ENCODE measurements at regions not wholly inside any gene's neighbourhood (a gene's known extent, or its start where the extent isn't known, plus 50 kb on each side); places are given as distances from the start of the nearest gene placed in this dataset.

- WGBS = 98% methylated on average over 6 of the region's 6 CpGs
- Histone ChIP-seq H3K4me3 (no peak overlapping the region), H3K9me3 (no peaks in the 10 kb centered on the region), H3K4me1 (no peaks in the 10 kb centered on the region), H3K27ac (replicated peaks in 1 of 4) (no peak overlapping the region), H3K36me3 (no peaks in the 10 kb centered on the region), H3K27me3 (no peaks in the 10 kb centered on the region)
- intact Hi-C loops (cut with DNase I) = no loop called here
- TF ChIP-seq POLR2A (IDR thresholded peaks at IDR 0.05; ENCODE audit: low read depth) (no peak), POLR2AphosphoS5 (IDR thresholded peaks at IDR 0.05) (no peak), CTCF (IDR thresholded peaks at IDR 0.05) (no peak), EP300 (IDR thresholded peaks at IDR 0.05) (no peak)
- DNase-seq (ENCODE audit: extremely low spot score) = no peak
These were observed 132.1 kb downstream of the HSD17B3 start for GRCh38 chr9:96169901-96170300.

- Histone ChIP-seq H3K9me3 (no peaks in the 10 kb centered on the region), H3K27me3 (no peaks in the 10 kb centered on the region), H3K4me3 (no peak overlapping the region), H3K27ac (replicated peaks in 1 of 4) (no peak overlapping the region), H3K36me3 (no peaks in the 10 kb centered on the region), H3K4me1 (no peaks in the 10 kb centered on the region)
- intact Hi-C loops (cut with DNase I) = no loop called here
- 60% methylated on average over 15 of the region's 15 CpGs for WGBS
- TF ChIP-seq CTCF (IDR thresholded peaks at IDR 0.05) (no peak), POLR2A (IDR thresholded peaks at IDR 0.05; ENCODE audit: low read depth) (no peak), EP300 (IDR thresholded peaks at IDR 0.05) (no peak), POLR2AphosphoS5 (IDR thresholded peaks at IDR 0.05) (no peak)
- no peak for DNase-seq (ENCODE audit: extremely low spot score)
These were observed 132.5 kb downstream of the HSD17B3 start for GRCh38 chr9:96169484-96169883.

- 98% methylated on average over 10 of the region's 10 CpGs for WGBS
- DNase-seq (ENCODE audit: extremely low spot score) = no peak
- no peak overlapping the region for H3K27ac ChIP-seq (replicated peaks in 1 of 4)
These were observed 133.1 kb downstream of the HSD17B3 start for GRCh38 chr9:96168882-96169281.

GRCh38 chr9:96167011-96167410 is 135.0 kb downstream of the HSD17B3 start:
- H3K4me3 ChIP-seq = no peak overlapping the region
- TF ChIP-seq EP300 (IDR thresholded peaks at IDR 0.05) = no peak
- H3K4me1 ChIP-seq = no peaks in the 10 kb centered on the region
- H3K36me3 ChIP-seq = no peaks in the 10 kb centered on the region
- H3K27ac ChIP-seq (replicated peaks in 1 of 4) = no peak overlapping the region
- WGBS = 98% methylated on average over 12 of the region's 15 CpGs
- intact Hi-C loops (cut with DNase I) = no loop called here
- DNase-seq (ENCODE audit: extremely low spot score) = no peak
- no peaks in the 10 kb centered on the region for H3K27me3 ChIP-seq
- H3K9me3 ChIP-seq = no peaks in the 10 kb centered on the region

More at GRCh38 chr9:96168882-96169281, 133.1 kb downstream of the HSD17B3 start:
- H3K9me3 ChIP-seq = no peaks in the 10 kb centered on the region
- TF ChIP-seq CTCF (IDR thresholded peaks at IDR 0.05) = no peak
- H3K4me1 ChIP-seq = no peaks in the 10 kb centered on the region
- no peak overlapping the region for H3K4me3 ChIP-seq
- H3K27me3 ChIP-seq = no peaks in the 10 kb centered on the region
- no peaks in the 10 kb centered on the region for H3K36me3 ChIP-seq
- intact Hi-C loops (cut with DNase I) = no loop called here

- Histone ChIP-seq H3K9me3 (peaks cover 0 to 8% (median 6%) of the 10 kb centered on the region in 4 donors), H3K4me3 (no peak overlapping the region), H3K4me1 (peaks cover 0 to 4% (median 0%) of the 10 kb centered on the region in 4 donors), H3K36me3 (no peaks in the 10 kb centered on the region), H3K27ac (replicated peaks in 1 of 4) (no peak overlapping the region), H3K27me3 (no peaks in the 10 kb centered on the region)
- no peak for DNase-seq (ENCODE audit: extremely low spot score)
- intact Hi-C loops (cut with DNase I) = no loop called here
- 81% methylated on average over 11 of the region's 11 CpGs for WGBS
- TF ChIP-seq POLR2A (IDR thresholded peaks at IDR 0.05; ENCODE audit: low read depth) (no peak), CTCF (IDR thresholded peaks at IDR 0.05) (no peak), EP300 (IDR thresholded peaks at IDR 0.05) (no peak), POLR2AphosphoS5 (IDR thresholded peaks at IDR 0.05) (no peak)
These were observed 137.7 kb downstream of the HSD17B3 start for GRCh38 chr9:96164268-96164683.

Data from esophagus muscularis mucosa (tissue), 4 donors.